H1 (cell line): ENCODE measurements at regions not wholly inside any gene's neighbourhood (a gene's known extent, or its start where the extent isn't known, plus 50 kb on each side); places are given as distances from the start of the nearest gene placed in this dataset.

Experiments used
- CTCF ChIA-PET: fragments of 300-600 bp; sonication (Branson Sonifier 250); formaldehyde crosslinking; loops from one replicate; lab custom pipeline; 2021; ENCODE audit not compliant: partially characterized antibody; lab: Charles Lee
- POLR2A ChIA-PET: fragments of 300-600 bp; sonication (Branson Sonifier 250); formaldehyde crosslinking; loops from one replicate; lab custom pipeline; 2021; ENCODE audit warnings: inconsistent platforms; ENCODE audit not compliant: partially characterized antibody; lab: Charles Lee
- DNase-seq, 2 experiments: peaks; one replicate each; pipeline versions ENCODE4 v3.0.0 to v3.0.0-alpha.2; 2010 to 2022; ENCODE audit warnings: low spot score in 2 of 2, low read depth in 1 of 2, mixed read lengths in 1 of 2
- FAIRE-seq: peaks from 2 replicates; lab custom pipeline; 2011; peaks lifted over from hg19 to GRCh38; lab: Jason Lieb, UNC
- H2AFZ ChIP-seq: 2 replicates; pipeline ENCODE4 v1.8.1; 2012; ENCODE audit warnings: low read length, inconsistent platforms
- H2AK5ac ChIP-seq: 2 replicates; pipeline ENCODE4 v1.6.1; 2013; ENCODE audit warnings: low read depth, low read length
- H2BK120ac ChIP-seq: replicated peaks from 2 replicates; pipeline ENCODE3; 2013; ENCODE audit warnings: low read depth, low read length, inconsistent platforms
- H2BK12ac ChIP-seq: 2 replicates; pipeline ENCODE4 v1.6.1; 2013; ENCODE audit warnings: low read depth, low read length
- H2BK15ac ChIP-seq: 2 replicates; pipeline ENCODE4 v1.6.1; 2013; ENCODE audit warnings: low read length
- H2BK20ac ChIP-seq: 2 replicates; pipeline ENCODE4 v1.6.1; 2013; ENCODE audit warnings: low read length
- H2BK5ac ChIP-seq: 2 replicates; pipeline ENCODE4 v1.6.1; 2013; ENCODE audit warnings: low read depth, low read length
- H3K14ac ChIP-seq: 2 replicates; pipeline ENCODE4 v1.6.1; 2013; ENCODE audit warnings: inconsistent platforms; ENCODE audit not compliant: insufficient read length
- H3K18ac ChIP-seq: 2 replicates; pipeline ENCODE4 v1.6.1; 2013; ENCODE audit warnings: low read length; ENCODE audit errors: extremely low read depth
- H3K23ac ChIP-seq: 2 replicates; pipeline ENCODE4 v1.6.1; 2013; ENCODE audit warnings: inconsistent platforms; ENCODE audit not compliant: insufficient read length
- H3K23me2 ChIP-seq: 2 replicates; pipeline ENCODE4 v1.6.1; 2013; ENCODE audit warnings: low read depth, low read length
- H3K27ac ChIP-seq: 2 replicates; pipeline ENCODE4 v1.6.1; 2011; ENCODE audit warnings: low read depth, low read length, inconsistent platforms
- H3K27me3 ChIP-seq, 4 experiments: replicated peaks in 1 of 4; 1 replicate in 1 of 4; 2 replicates in 3 of 4; pipeline versions ENCODE4 v1.6.1 to v1.8.1; 2011 to 2013; ENCODE audit warnings: low read length in 3 of 4, mild to moderate bottlenecking in 3 of 4, inconsistent platforms in 2 of 4, mixed read lengths in 2 of 4, moderate library complexity in 1 of 4; ENCODE audit not compliant: control insufficient read depth in 3 of 4, insufficient read depth in 3 of 4; ENCODE audit errors: extremely low read depth in 1 of 4
- H3K36me3 ChIP-seq, 4 experiments: 2 replicates each; pipeline versions ENCODE4 v1.6.1 to v1.8.1; 2011 to 2013; ENCODE audit warnings: mild to moderate bottlenecking in 4 of 4, low read length in 3 of 4, moderate library complexity in 2 of 4, control low read depth in 1 of 4, inconsistent platforms in 1 of 4; ENCODE audit not compliant: insufficient read depth in 4 of 4, control insufficient read depth in 2 of 4
- H3K4ac ChIP-seq: replicated peaks from 2 replicates; pipeline ENCODE3; 2013; ENCODE audit warnings: low read length, low read depth, mixed read lengths, inconsistent platforms; ENCODE audit not compliant: insufficient read length
- H3K4me1 ChIP-seq, 4 experiments: replicated peaks in 1 of 4; 1 replicate in 1 of 4; 2 replicates in 3 of 4; pipeline versions ENCODE4 v1.6.1 to v1.8.1; 2011 to 2013; ENCODE audit warnings: low read length in 3 of 4, inconsistent platforms in 2 of 4, mixed read lengths in 1 of 4; ENCODE audit not compliant: insufficient read depth in 4 of 4, control insufficient read depth in 3 of 4
- H3K4me2 ChIP-seq, 2 experiments: 2 replicates each; pipeline versions ENCODE4 v1.6.1 to v1.8.1; 2011 to 2013; ENCODE audit warnings: low read depth in 2 of 2, low read length in 2 of 2, control low read depth in 1 of 2, inconsistent platforms in 1 of 2, mild to moderate bottlenecking in 1 of 2; ENCODE audit not compliant: insufficient read depth in 1 of 2
- H3K4me3 ChIP-seq, 4 experiments: fragments of 200-600, 300-600 bp in 1 of 4; sonication (generic), shearing (Covaris generic), sonication (Bioruptor Twin) in 1 of 4; 2 replicates each; pipeline versions ENCODE4 v1.5.1 to v1.8.1; 2011 to 2016; ENCODE audit warnings: low read length in 4 of 4, low read depth in 3 of 4, control low read depth in 2 of 4, inconsistent platforms in 2 of 4, mild to moderate bottlenecking in 2 of 4, mixed read lengths in 1 of 4, moderate library complexity in 1 of 4; ENCODE audit not compliant: insufficient read depth in 2 of 4; ENCODE audit errors: extremely low read depth in 1 of 4
- H3K56ac ChIP-seq: replicated peaks from 2 replicates; pipeline ENCODE3; 2013; ENCODE audit warnings: low read depth, mild to moderate bottlenecking, mixed read lengths, low read length, inconsistent platforms; ENCODE audit not compliant: insufficient read length
- H3K79me1 ChIP-seq: 2 replicates; pipeline ENCODE4 v1.6.1; 2013; ENCODE audit warnings: low read depth, low read length, control low read depth
- H3K79me2 ChIP-seq, 2 experiments: 2 replicates each; pipeline versions ENCODE4 v1.6.1 to v1.8.1; 2012 to 2013; ENCODE audit warnings: low read length in 2 of 2, mild to moderate bottlenecking in 2 of 2, inconsistent platforms in 1 of 2; ENCODE audit not compliant: insufficient read depth in 2 of 2, control insufficient read depth in 1 of 2
- H3K9ac ChIP-seq, 4 experiments: replicated peaks in 1 of 4; 1 replicate in 1 of 4; 2 replicates in 3 of 4; pipeline versions ENCODE4 v1.6.1 to v1.8.1; 2011 to 2013; ENCODE audit warnings: low read depth in 3 of 4, low read length in 3 of 4, control low read depth in 2 of 4, mild to moderate bottlenecking in 2 of 4, moderate library complexity in 2 of 4, inconsistent platforms in 1 of 4; ENCODE audit errors: extremely low read depth in 1 of 4
- H3K9me3 ChIP-seq, 2 experiments: 2 replicates each; pipeline versions ENCODE4 v1.6.1 to v1.8.1; 2012 to 2013; ENCODE audit warnings: mild to moderate bottlenecking in 2 of 2, moderate library complexity in 2 of 2, control low read depth in 1 of 2, inconsistent platforms in 1 of 2, low read depth in 1 of 2, low read length in 1 of 2, mixed read lengths in 1 of 2; ENCODE audit not compliant: insufficient read depth in 2 of 2
- H4K20me1 ChIP-seq, 2 experiments: replicated peaks in 1 of 2; 2 replicates each; pipeline versions ENCODE3 to v1.8.1; 2011 to 2013; ENCODE audit warnings: inconsistent platforms in 2 of 2, low read length in 2 of 2, mild to moderate bottlenecking in 1 of 2; ENCODE audit not compliant: insufficient read depth in 2 of 2, control insufficient read depth in 1 of 2
- H4K5ac ChIP-seq: 2 replicates; pipeline ENCODE4 v1.6.1; 2013; ENCODE audit warnings: low read length, low read depth, mixed read lengths, inconsistent platforms; ENCODE audit not compliant: insufficient read length
- H4K8ac ChIP-seq: 2 replicates; pipeline ENCODE4 v1.8.0; 2013; ENCODE audit warnings: mild to moderate bottlenecking, moderate library complexity, low read length, inconsistent platforms; ENCODE audit not compliant: insufficient read depth; ENCODE audit errors: extremely low read depth
- H4K91ac ChIP-seq: replicated peaks from 2 replicates; pipeline ENCODE3; 2013; ENCODE audit warnings: low read length, mixed read lengths, inconsistent platforms; ENCODE audit not compliant: insufficient read length
- BRCA1 ChIP-seq: IDR thresholded peaks from 2 replicates; pipeline ENCODE4 v1.6.1; 2012; ENCODE audit warnings: low read depth, low read length, improper control_type of control experiment
- GTF2F1 ChIP-seq: IDR thresholded peaks from 2 replicates; pipeline ENCODE4 v1.6.1; 2012; ENCODE audit warnings: low read depth, low read length, improper control_type of control experiment, borderline replicate concordance
- KDM5A ChIP-seq: fragments of 200-600 bp; IDR thresholded peaks from 2 replicates; pipeline ENCODE4 v1.7.1; 2012; ENCODE audit warnings: mild to moderate bottlenecking, low read length, inconsistent platforms, mixed read lengths
- RXRA ChIP-seq: IDR thresholded peaks from 2 replicates; pipeline ENCODE4 v1.6.1; 2011; ENCODE audit warnings: low read depth, mild to moderate bottlenecking, low read length, moderate library complexity; ENCODE audit not compliant: insufficient read depth
- TAF1 ChIP-seq: IDR thresholded peaks from 2 replicates; pipeline ENCODE4 v1.6.1; 2011; ENCODE audit warnings: mild to moderate bottlenecking, low read depth, low read length
- WGBS, 2 experiments: shearing (Covaris generic) in 1 of 2; methylation state at CpG; one replicate each; pipeline versions ENCODE4 v1.1.6 to v1.1.7; 2013 to 2015; ENCODE audit warnings: low lambda C conversion rate in 2 of 2, mixed read lengths in 2 of 2, inconsistent platforms in 1 of 2, low coverage in 1 of 2, missing lambda C conversion rate in 1 of 2; ENCODE audit not compliant: insufficient replicate concordance in 2 of 2, insufficient coverage in 1 of 2, insufficient read length in 1 of 2; ENCODE audit errors: extremely low coverage in 1 of 2, missing lambda C conversion rate in 1 of 2; 5-methylcytosine and 5-hydroxymethylcytosine counted together

DNA sequence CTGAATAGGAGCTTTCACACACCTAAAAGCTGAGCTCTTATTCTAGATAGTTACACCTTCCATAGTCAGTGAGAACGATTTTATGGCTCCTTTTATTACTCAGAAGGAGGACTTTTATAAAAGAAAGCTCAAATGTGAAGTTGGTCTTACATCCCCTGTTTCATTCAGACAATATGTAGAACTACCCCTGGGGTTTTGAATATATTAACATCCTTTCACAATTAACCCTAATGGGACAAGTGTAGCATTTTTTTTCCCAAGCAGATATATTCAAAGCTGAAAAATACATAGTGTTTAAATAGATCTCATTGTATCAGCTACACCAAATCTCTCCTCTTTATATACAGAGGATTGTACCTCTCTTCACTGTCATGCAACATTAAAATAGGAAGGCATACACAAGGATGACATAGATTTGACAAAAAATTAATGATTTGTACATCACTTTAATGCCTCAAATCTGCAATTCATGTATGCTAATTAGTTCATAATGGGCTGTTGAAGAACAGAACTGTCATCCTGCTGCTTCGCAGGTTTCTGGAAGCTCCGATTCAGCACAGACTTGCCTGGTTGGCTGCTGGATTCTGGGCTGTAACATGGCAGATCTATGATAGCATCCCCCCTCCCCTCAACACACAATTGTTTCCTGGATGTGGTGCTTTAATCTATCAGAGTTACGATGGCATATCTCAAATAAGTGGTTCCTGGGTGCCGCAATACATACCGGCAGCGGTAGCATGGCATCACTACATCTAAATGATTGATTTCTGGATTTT lies 129.7 kb upstream of the PARD3B start:
- TF ChIP-seq KDM5A (no peak), BRCA1 (no peak), GTF2F1 (no peak), RXRA (no peak), TAF1 (no peak)
- TF ChIP-seq, all 59 proteins: peak for 0
- POLR2A ChIA-PET, result no interaction called here
- no peak overlapping the region for H4K8ac ChIP-seq

More for the DNA sequence above, 129.7 kb upstream of the PARD3B start:
- Histone ChIP-seq H3K4me3 (no peak overlapping the region), H2AFZ (no peak overlapping the region), H2BK15ac (no peak overlapping the region), H4K91ac (no peak overlapping the region), H3K4ac (no peak overlapping the region), H3K27ac (no peak overlapping the region), H3K9ac (no peak overlapping the region), H4K20me1 (no peaks in the 10 kb centered on the region), H2AK5ac (no peak overlapping the region), H2BK12ac (no peak overlapping the region), H3K27me3 (no peaks in the 10 kb centered on the region), H3K23ac (no peak overlapping the region), H4K5ac (no peak overlapping the region), H3K9me3 (peaks cover 18 to 33% of the 10 kb centered on the region in 2 experiments; a peak in 3 of 4 replicates), H3K18ac (no peak overlapping the region), H3K23me2 (no peaks in the 10 kb centered on the region), H2BK5ac (no peak overlapping the region), H3K36me3 (no peaks in the 10 kb centered on the region), H3K79me1 (no peaks in the 10 kb centered on the region), H3K79me2 (no peaks in the 10 kb centered on the region), H3K4me2 (no peak overlapping the region), H2BK120ac (no peak overlapping the region), H3K4me1 (no peaks in the 10 kb centered on the region), H3K56ac (no peak overlapping the region), H2BK20ac (no peak overlapping the region), H3K14ac (no peak overlapping the region)
- CTCF ChIA-PET, result interaction anchor here (0.9 to 1.7 kb wide), 2 partner anchors 14 to 276 kb away, joined by 3 to 4 read pairs; no protein-coding TSS in a partner anchor
- DNase-seq (no peak), FAIRE-seq (no peak)
- 93% methylated on average over 7 of the region's 7 CpGs; no CpG with 5 or more reads in 1 of the 2 experiments for WGBS, 2 experiments
